HEK293 (cell line): ENCODE measurements at regions not wholly inside any gene's neighbourhood (a gene's known extent, or its start where the extent isn't known, plus 50 kb on each side); places are given as distances from the start of the nearest gene placed in this dataset.

ENCODE experiments used
- CTCF ChIA-PET: fragments of 350-600 bp; formaldehyde crosslinking; extraction: SDS; loops from one replicate; lab custom pipeline; 2021; ENCODE audit warnings: antibody characterized with exemption; lab: Yijun Ruan, JAX
- POLR2A ChIA-PET: fragments of 300-600 bp; formaldehyde crosslinking; extraction: SDS; loops from one replicate; lab custom pipeline; 2020; ENCODE audit warnings: antibody characterized with exemption, inconsistent platforms; lab: Yijun Ruan, JAX
- H3K27ac ChIP-seq: fragments of 200-500 bp; sonication (Bioruptor generic); 2 replicates; pipeline ENCODE4 v1.5.1; 2014; ENCODE audit warnings: low read depth, low read length, control low read depth, inconsistent platforms; ENCODE audit errors: extremely low read depth
- H3K36me3 ChIP-seq, 2 experiments: fragments of 200-500 bp in 1 of 2; sonication (Bioruptor generic) in 1 of 2; 1 replicate in 1 of 2; 2 replicates in 1 of 2; pipeline ENCODE4 v1.5.1; 2014 to 2017; ENCODE audit warnings: inconsistent platforms in 2 of 2, low read length in 2 of 2; ENCODE audit not compliant: control insufficient read depth in 2 of 2, insufficient read depth in 1 of 2
- H3K4me1 ChIP-seq: fragments of 200-500 bp; sonication (Bioruptor generic); 2 replicates; pipeline ENCODE4 v1.5.1; 2014; ENCODE audit warnings: mild to moderate bottlenecking, low read length, inconsistent platforms; ENCODE audit not compliant: control insufficient read depth, insufficient read depth
- H3K4me3 ChIP-seq: 2 replicates; pipeline ENCODE4 v1.5.1; 2011; ENCODE audit warnings: low read depth, mild to moderate bottlenecking, control low read depth, low read length, moderate library complexity
- H3K9me3 ChIP-seq: fragments of 200-500 bp; sonication (Bioruptor generic); 2 replicates; pipeline ENCODE4 v1.5.1; 2014; ENCODE audit warnings: low read depth, low read length, inconsistent platforms; ENCODE audit not compliant: control insufficient read depth, insufficient read depth
- BCL11B ChIP-seq: fragments of 450-650 bp; formaldehyde crosslinking; IDR thresholded peaks from 2 replicates; pipeline ENCODE4 v1.5.1; 2016; ENCODE audit warnings: low read depth, missing biosample characterization, missing genetic modification characterization
- BCL6B ChIP-seq: fragments of 450-650 bp; formaldehyde crosslinking; IDR thresholded peaks from 2 replicates; pipeline ENCODE4 v1.5.1; 2017; ENCODE audit warnings: missing biosample characterization, missing genetic modification characterization
- KLF8 ChIP-seq: fragments of 450-650 bp; formaldehyde crosslinking; IDR thresholded peaks from 2 replicates; pipeline ENCODE4 v1.5.1; 2016; ENCODE audit warnings: missing biosample characterization, missing genetic modification characterization
- PATZ1 ChIP-seq: fragments of 450-650 bp; formaldehyde crosslinking; IDR thresholded peaks from 2 replicates; pipeline ENCODE4 v1.5.1; 2016; ENCODE audit warnings: missing biosample characterization, missing genetic modification characterization
- REPIN1 ChIP-seq: fragments of 450-650 bp; formaldehyde crosslinking; IDR thresholded peaks from 2 replicates; pipeline ENCODE4 v1.5.1; 2017; ENCODE audit warnings: missing biosample characterization, missing genetic modification characterization, low read depth
- SP3 ChIP-seq: fragments of 450-650 bp; formaldehyde crosslinking; IDR thresholded peaks from 2 replicates; pipeline ENCODE4 v1.5.1; 2016; ENCODE audit warnings: missing biosample characterization, missing genetic modification characterization
- ZBTB1 ChIP-seq: fragments of 450-650 bp; formaldehyde crosslinking; IDR thresholded peaks from 2 replicates; pipeline ENCODE4 v1.5.1; 2016; ENCODE audit warnings: missing biosample characterization, missing genetic modification characterization
- ZBTB11 ChIP-seq: fragments of 450-650 bp; formaldehyde crosslinking; conservative IDR thresholded peaks from 2 replicates; pipeline ENCODE4 v1.5.1; 2016; ENCODE audit warnings: low read depth, missing biosample characterization, missing genetic modification characterization
- ZBTB20 ChIP-seq: fragments of 450-650 bp; formaldehyde crosslinking; IDR thresholded peaks from 2 replicates; pipeline ENCODE4 v1.5.1; 2016; ENCODE audit warnings: missing biosample characterization, missing genetic modification characterization
- ZBTB48 ChIP-seq: fragments of 450-650 bp; formaldehyde crosslinking; IDR thresholded peaks from 2 replicates; pipeline ENCODE4 v1.5.1; 2016; ENCODE audit warnings: missing biosample characterization, missing genetic modification characterization
- ZNF133 ChIP-seq: fragments of 450-650 bp; formaldehyde crosslinking; IDR thresholded peaks from 2 replicates; pipeline ENCODE4 v1.5.1; 2016; ENCODE audit warnings: missing biosample characterization, missing genetic modification characterization
- ZNF211 ChIP-seq: fragments of 450-650 bp; formaldehyde crosslinking; IDR thresholded peaks from 2 replicates; pipeline ENCODE4 v1.5.1; 2016; ENCODE audit warnings: low read depth, missing biosample characterization, missing genetic modification characterization
- ZNF23 ChIP-seq: fragments of 450-650 bp; formaldehyde crosslinking; IDR thresholded peaks from 2 replicates; pipeline ENCODE4 v1.5.1; 2016; ENCODE audit warnings: missing biosample characterization, missing genetic modification characterization, borderline replicate concordance
- ZNF274 ChIP-seq, 2 experiments: fragments of 200-500 bp in 1 of 2; fragments of 450-650 bp in 1 of 2; sonication (Bioruptor generic) in 1 of 2; formaldehyde crosslinking in 1 of 2; IDR thresholded peaks; 2 replicates each; pipeline versions ENCODE4 v1.5.1 to v1.6.1; 2014 to 2016; ENCODE audit warnings: borderline replicate concordance in 1 of 2, inconsistent platforms in 1 of 2, low read length in 1 of 2, missing biosample characterization in 1 of 2, missing genetic modification characterization in 1 of 2
- ZNF335 ChIP-seq: fragments of 450-650 bp; formaldehyde crosslinking; conservative IDR thresholded peaks from 2 replicates; pipeline ENCODE4 v1.5.1; 2016; ENCODE audit warnings: missing biosample characterization, missing genetic modification characterization
- ZNF341 ChIP-seq: fragments of 450-650 bp; formaldehyde crosslinking; IDR thresholded peaks from 2 replicates; pipeline ENCODE4; 2016; ENCODE audit warnings: low read depth, missing biosample characterization, missing genetic modification characterization
- ZNF37A ChIP-seq: fragments of 450-650 bp; IDR thresholded peaks from 2 replicates; pipeline ENCODE4 v1.5.1; 2018; ENCODE audit warnings: missing biosample characterization, missing genetic modification characterization
- ZNF404 ChIP-seq: fragments of 450-650 bp; formaldehyde crosslinking; IDR thresholded peaks from 2 replicates; pipeline ENCODE4 v1.5.1; 2017; ENCODE audit warnings: missing biosample characterization, missing genetic modification characterization
- ZNF529 ChIP-seq: fragments of 450-650 bp; formaldehyde crosslinking; IDR thresholded peaks from 2 replicates; pipeline ENCODE4 v1.5.1; 2017; ENCODE audit warnings: missing genetic modification characterization, missing biosample characterization; ENCODE audit not compliant: insufficient replicate concordance
- ZNF555 ChIP-seq: fragments of 450-650 bp; formaldehyde crosslinking; conservative IDR thresholded peaks from 2 replicates; pipeline ENCODE4 v1.5.1; 2017; ENCODE audit warnings: missing biosample characterization, mild to moderate bottlenecking, missing genetic modification characterization, inconsistent platforms
- ZNF610 ChIP-seq: fragments of 450-650 bp; formaldehyde crosslinking; IDR thresholded peaks from 2 replicates; pipeline ENCODE4 v1.5.1; 2016; ENCODE audit warnings: missing biosample characterization, missing genetic modification characterization, borderline replicate concordance
- ZNF707 ChIP-seq: fragments of 450-650 bp; formaldehyde crosslinking; IDR thresholded peaks from 2 replicates; pipeline ENCODE4 v1.5.1; 2016; ENCODE audit warnings: missing biosample characterization, missing genetic modification characterization
- ZNF747 ChIP-seq: fragments of 450-650 bp; formaldehyde crosslinking; IDR thresholded peaks from 2 replicates; pipeline ENCODE4 v1.5.1; 2016; ENCODE audit warnings: missing biosample characterization, missing genetic modification characterization
- ZNF791 ChIP-seq: fragments of 450-650 bp; formaldehyde crosslinking; IDR thresholded peaks from 2 replicates; pipeline ENCODE4 v1.5.1; 2016; ENCODE audit warnings: missing biosample characterization, missing genetic modification characterization
- ZSCAN30 ChIP-seq: fragments of 450-650 bp; IDR thresholded peaks from 2 replicates; pipeline ENCODE4 v1.5.1; 2018; ENCODE audit warnings: missing biosample characterization, mild to moderate bottlenecking, missing genetic modification characterization, moderate library complexity
- TF ChIP-seq, protein P1 (sequence below): fragments of 450-650 bp; formaldehyde crosslinking; IDR thresholded peaks from 2 replicates; pipeline ENCODE4 v1.5.1; 2016; ENCODE audit warnings: missing biosample characterization, missing genetic modification characterization

DNA sequence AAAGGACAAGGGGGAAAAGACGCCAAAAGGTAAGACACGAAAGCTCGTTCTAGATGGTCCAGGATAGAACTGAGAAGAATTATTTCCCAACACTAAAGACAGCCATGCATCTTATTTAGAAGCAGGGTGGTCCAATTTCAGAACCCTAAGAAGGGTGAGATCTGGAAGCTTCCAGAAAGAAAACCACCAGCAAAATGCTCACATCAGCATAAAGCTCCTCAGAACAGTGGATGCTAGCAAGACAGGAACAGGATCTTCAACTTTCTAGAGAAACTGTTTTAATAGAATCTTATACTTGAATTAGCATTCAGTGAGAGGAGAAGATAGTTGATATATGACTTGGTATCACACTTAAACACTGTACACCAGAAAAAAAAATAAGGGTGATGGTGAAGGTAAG lies 101.5 kb downstream of the ZFP64 start:
- CTCF ChIA-PET, result no interaction called here
- Histone ChIP-seq H3K4me3 (no peak overlapping the region), H3K9me3 (no peaks in the 10 kb centered on the region), H3K36me3 (peaks cover 30 to 82% of the 10 kb centered on the region in 2 experiments), H3K27ac (no peak overlapping the region), H3K4me1 (no peaks in the 10 kb centered on the region)
- POLR2A ChIA-PET, result interaction anchor here (0.6 to 0.7 kb wide), 2 partner anchors 14 to 1744 kb away, joined by 3 to 8 read pairs; no protein-coding TSS in a partner anchor
- TF ChIP-seq ZNF23 (no peak), ZNF747 (tag by site-specific recombination) (no peak), ZNF37A (tag by site-specific recombination) (no peak), ZNF341 (tag by site-specific recombination) (no peak), ZNF404 (no peak), ZNF133 (no peak), ZNF274 (IDR thresholded peaks at IDR 0.05; ENCODE audit: low read length) (no peak), ZNF274 (tag by site-specific recombination; IDR thresholded peaks at IDR 0.05; ENCODE audit: borderline replicate concordance) (no peak), PATZ1 (no peak), ZNF335 (tag by site-specific recombination) (no peak), BCL6B (tag by site-specific recombination) (no peak), ZNF211 (tag by site-specific recombination) (no peak), ZNF707 (tag by site-specific recombination) (no peak), ZBTB11 (tag by site-specific recombination) (no peak), ZNF610 (no peak), ZNF791 (tag by site-specific recombination) (no peak), SP3 (tag by site-specific recombination) (no peak), REPIN1 (no peak), ZBTB48 (no peak)

DNA sequence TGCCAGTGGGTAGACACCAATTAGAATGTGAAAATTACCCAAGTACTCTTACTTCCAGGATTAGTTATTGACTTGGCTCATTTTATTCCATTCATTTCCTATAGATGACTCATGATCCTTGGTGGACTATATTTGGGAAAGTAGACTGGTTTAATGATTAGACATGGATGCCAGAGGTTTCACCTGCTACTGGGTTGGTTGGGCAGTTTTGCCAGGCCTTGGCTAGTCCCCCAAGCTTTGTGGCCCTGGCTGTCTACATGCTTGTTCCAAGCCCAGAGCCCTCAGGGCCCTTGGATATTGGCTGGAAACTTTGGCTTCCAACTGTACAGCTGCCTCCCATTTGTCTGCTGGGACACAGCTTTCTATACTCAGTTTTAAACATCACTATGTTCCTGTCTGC lies 104.1 kb downstream of the ZFP64 start:
- Histone ChIP-seq H3K4me1 (no peaks in the 10 kb centered on the region), H3K36me3 (peaks cover 30 to 87% of the 10 kb centered on the region in 2 experiments), H3K9me3 (no peaks in the 10 kb centered on the region), H3K27ac (no peak overlapping the region), H3K4me3 (no peak overlapping the region)
- TF ChIP-seq, protein P1, sequence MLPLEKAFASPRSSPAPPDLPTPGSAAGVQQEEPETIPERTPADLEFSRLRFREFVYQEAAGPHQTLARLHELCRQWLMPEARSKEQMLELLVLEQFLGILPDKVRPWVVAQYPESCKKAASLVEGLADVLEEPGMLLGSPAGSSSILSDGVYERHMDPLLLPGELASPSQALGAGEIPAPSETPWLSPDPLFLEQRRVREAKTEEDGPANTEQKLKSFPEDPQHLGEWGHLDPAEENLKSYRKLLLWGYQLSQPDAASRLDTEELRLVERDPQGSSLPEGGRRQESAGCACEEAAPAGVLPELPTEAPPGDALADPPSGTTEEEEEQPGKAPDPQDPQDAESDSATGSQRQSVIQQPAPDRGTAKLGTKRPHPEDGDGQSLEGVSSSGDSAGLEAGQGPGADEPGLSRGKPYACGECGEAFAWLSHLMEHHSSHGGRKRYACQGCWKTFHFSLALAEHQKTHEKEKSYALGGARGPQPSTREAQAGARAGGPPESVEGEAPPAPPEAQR (tag by site-specific recombination), result no peak
- TF ChIP-seq ZBTB1 (tag by site-specific recombination) (no peak), BCL11B (no peak), ZSCAN30 (tag by site-specific recombination) (no peak), ZNF555 (tag by site-specific recombination) (no peak), ZNF529 (no peak), KLF8 (tag by site-specific recombination) (no peak), ZBTB20 (tag by site-specific recombination) (no peak)
- CTCF ChIA-PET, result interaction anchor here (0.7 kb wide), 1 partner anchor 447 kb away, joined by 3 read pairs; no protein-coding TSS in a partner anchor
- POLR2A ChIA-PET, result no interaction called here
